MM.1S (cell line): ENCODE measurements at regions not wholly inside any gene's neighbourhood (a gene's known extent, or its start where the extent isn't known, plus 50 kb on each side); places are given as distances from the start of the nearest gene placed in this dataset.

ENCODE experiments used
- CTCF ChIP-seq: fragments of 300-600 bp; sonication (generic); IDR thresholded peaks from 2 replicates; pipeline ENCODE4 v1.5.1; 2016; ENCODE audit warnings: antibody characterized with exemption, low read length, mixed read lengths
- EZH2 ChIP-seq: fragments of 300-600 bp; sonication (generic); optimal IDR thresholded peaks from 2 replicates; pipeline ENCODE3; 2017; ENCODE audit warnings: low read depth, mild to moderate bottlenecking, antibody characterized with exemption, low read length, mixed read lengths

- TF ChIP-seq CTCF (no peak), EZH2 (no peak)
Measured at GRCh38 chr15:93983526-93983925, 247.8 kb upstream of the MCTP2 start.
